Hypothalamus (tissue), 51 donors: ENCODE measurements at regions not wholly inside any gene's neighbourhood (a gene's known extent, or its start where the extent isn't known, plus 50 kb on each side); places are given as distances from the start of the nearest gene placed in this dataset.

Experiments
- DNase-seq, 51 donors: peaks; one replicate each; lab custom pipeline; 2025; lab: John Stamatoyannopoulos, UW

GRCh38 chr9:91089405-91090129 is 272.2 kb downstream of the AUH start:
- DNase-seq: peak in 3 of 51 donors; percentile 5 to 18 (median 6)

- DNase-seq: no peak
These were observed 271.6 kb downstream of the AUH start for GRCh38 chr9:91090130-91090410.

- no peak for DNase-seq
These were observed 269.5 kb downstream of the AUH start for GRCh38 chr9:91092214-91092613.

- no peak for DNase-seq
These were observed 267.2 kb downstream of the AUH start for GRCh38 chr9:91094324-91095088.

- no peak for DNase-seq
These were observed 263.4 kb downstream of the AUH start for GRCh38 chr9:91098203-91098850.

GRCh38 chr9:91099436-91099835 is 262.3 kb downstream of the AUH start:
- no peak for DNase-seq

- no peak for DNase-seq
These were observed 260.8 kb downstream of the AUH start for GRCh38 chr9:91100878-91101450.

- DNase-seq: no peak
These were observed 260.0 kb downstream of the AUH start for GRCh38 chr9:91101611-91102168.

- no peak for DNase-seq
These were observed 259.4 kb downstream of the AUH start for GRCh38 chr9:91102269-91102668.

GRCh38 chr9:91103931-91104330 is 257.8 kb downstream of the AUH start:
- no peak for DNase-seq

- DNase-seq: no peak
These were observed 255.2 kb downstream of the AUH start for GRCh38 chr9:91106415-91107081.

- no peak for DNase-seq
These were observed 250.5 kb downstream of the AUH start for GRCh38 chr9:91111226-91111625.

- DNase-seq: no peak
These were observed 249.8 kb downstream of the AUH start for GRCh38 chr9:91111876-91112275.

- DNase-seq: no peak
These were observed 248.7 kb downstream of the AUH start for GRCh38 chr9:91113016-91113415.

GRCh38 chr9:91114450-91114849 is 247.3 kb downstream of the AUH start:
- no peak for DNase-seq

GRCh38 chr9:91116211-91116610 is 245.5 kb downstream of the AUH start:
- no peak for DNase-seq

- DNase-seq: no peak
These were observed 245.0 kb downstream of the AUH start for GRCh38 chr9:91116711-91117110.

GRCh38 chr9:91117474-91117891 is 244.2 kb downstream of the AUH start:
- no peak for DNase-seq

- DNase-seq: peak in 47 of 51 donors; percentile 12 to 77 (median 50)
These were observed 243.6 kb downstream of the AUH start for GRCh38 chr9:91117959-91118703.

GRCh38 chr9:91118704-91119025 is 243.1 kb downstream of the AUH start:
- no peak for DNase-seq
